BJ (cell line): ENCODE measurements at regions not wholly inside any gene's neighbourhood (a gene's known extent, or its start where the extent isn't known, plus 50 kb on each side); places are given as distances from the start of the nearest gene placed in this dataset.

ENCODE experiments used
- CTCF ChIA-PET: fragments of 350-600 bp; formaldehyde crosslinking; extraction: SDS; loops from one replicate; lab custom pipeline; 2021; ENCODE audit warnings: antibody characterized with exemption, inconsistent platforms; lab: Yijun Ruan, JAX
- POLR2A ChIA-PET: fragments of 300-600 bp; sonication (Branson Sonifier 250); formaldehyde crosslinking; extraction: SDS; loops from one replicate; lab custom pipeline; 2021; ENCODE audit warnings: antibody characterized with exemption; lab: Charles Lee
- DNase-seq: peaks from one replicate; pipeline ENCODE4 v3.0.0-alpha.2; 2011; ENCODE audit warnings: low read depth
- H3K27me3 ChIP-seq: 2 replicates; pipeline ENCODE4 v1.6.0; 2011; ENCODE audit warnings: low read length; ENCODE audit not compliant: control insufficient read depth, insufficient read depth
- H3K36me3 ChIP-seq: 2 replicates; pipeline ENCODE4 v1.5.1; 2011; ENCODE audit warnings: low read length; ENCODE audit not compliant: control insufficient read depth, insufficient read depth
- H3K4me3 ChIP-seq: 2 replicates; pipeline ENCODE4 v1.5.1; 2011; ENCODE audit warnings: low read depth, mild to moderate bottlenecking, control low read depth, low read length
- CTCF ChIP-seq: IDR thresholded peaks from 2 replicates; pipeline ENCODE4 v1.5.1; 2011; ENCODE audit warnings: low read depth, mild to moderate bottlenecking, control low read depth, inconsistent platforms, low read length, moderate library complexity; ENCODE audit not compliant: insufficient read depth

GRCh38 chr3:10555263-10555662, 49.9 kb upstream of the ATP2B2 start:
- TF ChIP-seq CTCF, result no peak
- H3K4me3 ChIP-seq, result no peak overlapping the region
- no peaks in the 10 kb centered on the region for H3K36me3 ChIP-seq
- H3K27me3 ChIP-seq, result peaks cover 2% of the 10 kb centered on the region; the same call in 1 of the 2 replicates
- ChIA-PET POLR2A (no interaction called here), CTCF (no interaction called here)
- DNase-seq, result no peak

- POLR2A ChIA-PET, result no interaction called here
- TF ChIP-seq CTCF, result no peak
- no peak for DNase-seq
- CTCF ChIA-PET, result no interaction called here
- H3K27me3 ChIP-seq, result peaks cover 2% of the 10 kb centered on the region; the same call in 1 of the 2 replicates
- H3K36me3 ChIP-seq, result no peaks in the 10 kb centered on the region
- no peak overlapping the region for H3K4me3 ChIP-seq
Observed at GRCh38 chr3:10556312-10556711, 50.9 kb upstream of the ATP2B2 start.

- ChIA-PET CTCF (no interaction called here), POLR2A (no interaction called here)
- no peak for DNase-seq
- H3K4me3 ChIP-seq, result no peak overlapping the region
- TF ChIP-seq CTCF, result no peak
- H3K27me3 ChIP-seq, result peaks cover 2% of the 10 kb centered on the region; the same call in 1 of the 2 replicates
- no peaks in the 10 kb centered on the region for H3K36me3 ChIP-seq
Observed at GRCh38 chr3:10557250-10557649, 51.9 kb upstream of the ATP2B2 start.

- TF ChIP-seq CTCF, result no peak
- ChIA-PET CTCF (no interaction called here), POLR2A (no interaction called here)
- DNase-seq, result no peak
- Histone ChIP-seq H3K4me3 (no peak overlapping the region), H3K27me3 (peaks cover 2% of the 10 kb centered on the region; the same call in 1 of the 2 replicates), H3K36me3 (no peaks in the 10 kb centered on the region)
Observed at GRCh38 chr3:10557781-10558373, 52.5 kb upstream of the ATP2B2 start.

- POLR2A ChIA-PET, result no interaction called here
- Histone ChIP-seq H3K4me3 (no peak overlapping the region), H3K27me3 (peaks cover 2% of the 10 kb centered on the region; the same call in 1 of the 2 replicates), H3K36me3 (no peaks in the 10 kb centered on the region)
- CTCF ChIA-PET, result no interaction called here
- no peak for TF ChIP-seq CTCF
- DNase-seq, result no peak
Observed at GRCh38 chr3:10558736-10559135, 53.4 kb upstream of the ATP2B2 start.
